Islet of Langerhans (tissue), 1 donor: ENCODE measurements at regions not wholly inside any gene's neighbourhood (a gene's known extent, or its start where the extent isn't known, plus 50 kb on each side); places are given as distances from the start of the nearest gene placed in this dataset.
"Not testable (repeated sequence)": the region's sequence is repeated elsewhere in the genome, so short reads cannot be mapped to it uniquely, and the experiment has no call there.

Source experiments
- FAIRE-seq: peaks from one replicate; lab custom pipeline; 2011; peaks lifted over from hg19 to GRCh38; lab: Jason Lieb, UNC

- FAIRE-seq: no peak
Measured at GRCh38 chr17:70323269-70323668, 153.9 kb downstream of the KCNJ2 start.

GRCh38 chr17:70324031-70324430, 154.7 kb downstream of the KCNJ2 start:
- no peak for FAIRE-seq

DNA sequence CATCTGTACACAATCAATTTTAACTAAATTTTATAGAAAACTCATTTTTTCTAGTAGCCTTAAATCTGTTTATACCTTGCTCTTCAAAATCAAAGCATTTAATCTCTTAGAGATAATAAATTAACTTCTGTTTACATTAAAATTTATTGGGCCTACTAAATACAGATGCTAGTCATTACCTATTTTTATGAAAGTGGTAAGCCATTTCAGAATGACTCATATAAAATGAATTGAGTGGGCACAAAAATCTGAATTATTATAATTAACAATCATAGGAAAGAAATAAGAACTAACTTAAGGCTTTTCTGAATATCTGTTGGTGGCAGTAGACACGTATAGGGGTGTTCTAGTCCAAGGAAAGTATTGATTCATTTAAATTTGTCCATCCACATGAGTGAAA, 157.9 kb downstream of the KCNJ2 start:
- peak; percentile 13 for FAIRE-seq

DNA sequence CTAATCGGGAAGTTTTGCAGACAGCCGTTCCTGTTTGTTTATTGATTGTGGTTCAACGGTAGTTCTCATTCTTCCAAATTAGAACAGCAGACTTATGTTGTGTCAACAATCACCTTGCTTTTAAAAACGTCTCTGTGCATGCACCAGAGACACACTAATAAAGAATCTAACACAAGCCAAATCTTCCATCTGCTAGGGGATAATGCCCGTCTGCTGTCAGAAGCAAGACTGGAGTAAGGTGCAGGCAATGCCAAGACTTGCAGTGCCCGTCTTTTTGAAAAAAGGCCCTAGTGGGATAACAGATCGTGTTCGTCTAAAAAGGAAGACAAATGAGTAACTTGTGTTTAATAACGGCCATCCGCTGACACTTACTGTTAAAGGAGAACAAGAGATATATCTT, 158.4 kb downstream of the KCNJ2 start:
- FAIRE-seq: no peak

- FAIRE-seq: no peak
Measured at GRCh38 chr17:70329721-70330120, 160.4 kb downstream of the KCNJ2 start.

DNA sequence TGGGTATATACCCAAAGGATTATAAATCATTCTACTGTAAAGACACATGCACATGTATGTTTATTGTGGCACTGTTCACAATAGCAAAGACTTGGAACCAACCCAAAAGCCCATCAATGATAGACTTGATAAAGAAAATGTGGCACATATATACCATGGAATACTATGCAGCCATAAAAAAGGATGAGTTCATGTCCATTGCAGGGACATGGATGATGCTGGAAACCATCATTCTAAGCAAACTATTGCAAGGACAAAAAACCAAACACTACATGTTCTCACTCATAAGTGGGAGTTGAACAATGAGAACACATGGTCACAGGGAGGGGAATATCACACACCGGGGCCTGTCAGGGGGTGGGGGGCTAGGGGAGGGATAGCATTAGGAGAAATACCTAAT, 161.7 kb downstream of the KCNJ2 start:
- not testable (repeated sequence) for FAIRE-seq

DNA sequence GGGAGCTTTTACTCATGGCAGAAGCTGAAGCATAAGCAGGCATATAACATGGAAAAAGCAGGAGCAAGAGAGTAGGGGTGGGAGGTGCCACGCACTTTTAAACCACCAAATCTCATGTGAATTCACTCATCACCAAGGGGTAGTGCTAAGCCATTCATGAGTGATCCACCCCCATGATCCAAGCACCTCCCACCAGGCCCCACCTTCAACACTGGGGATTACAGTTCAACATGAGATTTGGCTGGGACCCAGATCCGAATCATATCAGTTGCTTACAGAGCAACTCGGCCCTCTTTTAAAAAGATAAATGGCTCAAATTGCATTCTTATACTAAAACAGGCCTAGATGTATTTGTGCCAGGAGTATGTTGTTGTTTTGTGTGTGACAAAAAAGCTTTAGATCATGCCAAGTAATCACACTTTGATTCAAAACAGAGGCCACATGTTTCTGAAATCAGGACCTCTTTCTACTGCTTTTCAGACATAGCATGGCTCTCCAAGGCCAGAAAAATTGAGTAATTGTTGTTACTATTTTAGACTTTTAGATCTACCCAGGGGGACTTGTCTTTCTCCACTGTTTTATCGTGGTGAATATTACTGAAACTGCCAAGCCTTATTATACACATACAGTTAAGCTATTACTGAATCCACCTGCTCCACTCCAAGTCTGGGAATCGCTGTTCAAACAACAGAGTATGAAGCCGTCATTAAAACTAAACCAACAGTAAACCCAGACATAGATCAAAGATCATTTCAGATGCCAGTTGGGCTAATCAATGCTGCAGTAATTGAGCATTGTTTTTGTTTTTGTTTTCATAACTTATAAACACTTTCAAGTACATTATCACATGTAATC, 163.3 kb downstream of the KCNJ2 start:
- no peak for FAIRE-seq

DNA sequence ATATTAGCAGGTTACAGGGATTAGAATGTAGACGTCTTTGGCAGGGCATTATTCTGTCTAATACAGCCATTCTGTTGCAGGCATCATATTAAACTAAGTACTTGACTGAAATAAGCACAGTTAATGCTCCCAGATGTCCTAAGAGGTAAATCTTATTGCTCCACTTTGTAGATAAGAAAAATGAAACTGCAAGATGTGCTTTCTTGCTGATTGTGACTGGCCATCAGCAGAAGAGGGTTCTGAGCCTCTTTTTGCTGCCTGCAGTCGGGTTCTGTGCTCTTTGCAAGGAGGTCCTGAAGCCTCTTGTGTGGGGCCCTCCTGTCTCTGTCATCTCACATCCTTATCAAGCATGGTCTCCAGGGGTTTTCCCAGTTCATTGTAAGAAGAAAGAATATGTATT, 167.1 kb downstream of the KCNJ2 start:
- FAIRE-seq: no peak

DNA sequence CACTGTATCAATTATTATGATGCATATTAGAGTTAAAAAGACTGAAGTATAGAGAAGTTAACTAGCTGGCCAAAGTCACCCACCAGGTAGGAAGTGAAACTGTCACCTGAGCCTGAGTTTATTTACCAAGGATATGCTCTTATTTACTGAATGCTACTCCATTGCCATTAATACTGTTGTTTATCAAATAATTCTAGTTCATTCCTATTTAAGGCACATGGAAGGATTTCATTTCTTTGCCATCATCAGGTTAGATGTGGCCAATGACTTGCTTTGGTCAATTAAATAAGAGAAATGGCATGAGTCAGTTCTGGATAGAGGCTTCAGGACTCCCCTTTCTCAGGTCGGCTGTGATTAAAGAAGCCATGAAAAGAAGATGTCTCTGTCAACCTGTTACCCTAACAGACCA, 169.6 kb downstream of the KCNJ2 start:
- FAIRE-seq: no peak

- FAIRE-seq: no peak
Measured at GRCh38 chr17:70343114-70343513, 173.8 kb downstream of the KCNJ2 start.

DNA sequence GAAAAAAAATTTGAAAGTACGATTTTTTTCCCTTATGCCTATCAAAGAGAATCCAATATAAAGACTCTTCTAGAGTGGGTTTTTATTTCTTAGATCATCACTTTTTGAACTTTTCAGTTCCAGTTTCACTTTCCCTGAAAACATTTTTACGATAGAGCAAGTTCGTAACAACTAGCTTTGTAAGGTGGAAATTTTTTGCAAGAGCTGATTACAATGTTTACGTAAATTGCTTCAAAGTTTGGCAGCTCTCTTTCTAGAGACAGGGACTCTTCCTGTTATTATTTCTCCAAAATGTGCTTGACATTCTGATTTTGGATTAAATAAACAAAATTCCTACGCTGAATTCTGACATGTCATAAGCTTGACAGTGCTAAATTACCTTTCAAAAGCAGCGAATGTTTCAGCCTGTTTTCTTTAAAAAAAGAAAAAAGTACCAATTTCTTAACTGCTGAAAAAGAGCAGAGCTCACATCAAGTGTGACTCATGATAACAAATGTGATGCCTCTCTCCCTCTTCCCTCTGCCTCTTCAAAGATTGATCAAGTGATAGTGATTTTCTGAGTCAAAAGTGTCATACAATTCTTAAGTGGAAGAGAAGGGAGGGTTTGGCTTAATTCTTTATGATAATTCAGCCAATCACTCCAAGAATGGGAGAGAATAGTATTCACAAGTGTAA, 175.2 kb downstream of the KCNJ2 start:
- FAIRE-seq: peak; percentile 87

DNA sequence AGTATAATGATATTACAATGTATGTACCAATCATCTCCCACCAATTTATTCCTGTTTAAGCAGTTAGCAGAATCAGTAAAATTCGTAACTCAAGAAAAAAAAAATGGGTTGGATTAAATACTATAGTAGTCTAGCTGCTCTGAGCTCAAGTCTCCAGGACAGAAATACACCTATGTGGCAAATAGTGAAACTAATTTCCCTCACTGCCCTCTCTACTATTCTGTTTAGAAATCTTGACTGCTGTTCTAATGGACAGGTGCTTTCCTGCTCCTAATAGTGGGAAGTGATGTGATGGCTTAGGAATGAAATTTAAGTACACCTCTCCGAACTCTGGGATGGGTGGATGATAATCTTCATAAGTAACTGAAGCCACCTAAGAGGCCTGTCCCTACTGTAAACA, 175.7 kb downstream of the KCNJ2 start:
- no peak for FAIRE-seq

DNA sequence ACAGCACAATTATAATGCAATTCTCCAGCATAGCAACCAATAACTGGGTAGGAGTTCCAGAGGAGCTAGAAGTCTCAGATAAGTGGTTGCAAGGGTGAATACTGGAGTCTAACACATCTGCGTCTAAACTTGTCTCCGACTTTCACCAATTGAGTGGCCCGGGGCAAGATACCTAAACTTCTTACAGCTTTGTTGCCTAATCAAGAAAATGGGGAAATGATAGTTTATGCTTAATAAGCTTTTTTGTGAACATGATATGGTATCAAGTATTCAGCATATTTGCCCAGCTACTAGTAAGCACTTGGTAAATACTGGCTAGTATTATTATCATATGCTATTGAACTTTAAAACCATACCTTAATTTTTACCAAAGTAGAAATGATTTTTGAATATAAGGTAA, 183.5 kb downstream of the KCNJ2 start:
- no peak for FAIRE-seq

GRCh38 chr17:70353408-70354092, 184.2 kb downstream of the KCNJ2 start:
- FAIRE-seq: no peak

- FAIRE-seq: no peak
Measured at GRCh38 chr17:70355185-70355584, 185.9 kb downstream of the KCNJ2 start.

GRCh38 chr17:70357190-70357589, 187.9 kb downstream of the KCNJ2 start:
- FAIRE-seq: no peak

- FAIRE-seq: no peak
Measured at GRCh38 chr17:70365091-70365583, 195.8 kb downstream of the KCNJ2 start.

GRCh38 chr17:70366386-70366785, 197.1 kb downstream of the KCNJ2 start:
- no peak for FAIRE-seq

GRCh38 chr17:70368011-70368410, 198.7 kb downstream of the KCNJ2 start:
- FAIRE-seq: no peak

DNA sequence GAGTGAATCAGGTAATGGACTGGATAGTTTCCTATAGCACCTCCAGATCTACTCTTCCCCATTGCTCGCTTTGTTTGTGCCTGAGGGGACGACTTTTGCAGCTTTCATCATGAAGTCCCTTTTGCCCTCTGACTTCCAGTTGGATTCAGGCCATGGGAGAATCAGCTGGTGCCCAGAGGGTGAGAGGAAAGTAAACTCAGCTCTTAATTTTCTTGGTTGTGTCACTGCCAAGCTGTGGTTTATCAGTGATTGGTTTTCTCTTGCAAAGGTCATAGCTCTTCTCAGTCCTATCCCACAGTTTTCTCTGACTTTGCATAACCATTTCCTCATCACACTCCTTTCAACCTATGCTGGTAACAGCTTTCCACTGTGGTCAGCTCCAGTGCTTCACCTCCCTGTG, 200.1 kb downstream of the KCNJ2 start:
- FAIRE-seq: no peak

DNA sequence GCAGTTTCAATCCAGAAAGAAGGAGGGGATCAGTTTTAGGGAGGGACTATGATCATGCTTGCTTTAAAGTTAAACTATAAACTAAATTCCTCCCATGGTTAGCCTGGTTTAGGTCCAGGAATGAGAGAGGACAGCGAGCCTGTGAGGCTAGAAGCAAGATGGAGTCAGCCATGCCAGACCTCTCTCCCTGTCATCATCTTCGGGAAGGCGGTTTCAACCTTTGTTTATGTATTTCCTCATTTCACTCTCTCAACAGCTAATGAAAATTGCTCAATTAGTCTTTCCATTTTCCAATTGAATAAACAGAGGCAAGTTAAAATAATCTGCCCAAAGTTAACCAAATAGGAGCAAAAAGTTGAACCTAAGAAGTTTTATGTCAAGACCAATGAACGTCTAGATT, 201.5 kb downstream of the KCNJ2 start:
- FAIRE-seq: no peak

DNA sequence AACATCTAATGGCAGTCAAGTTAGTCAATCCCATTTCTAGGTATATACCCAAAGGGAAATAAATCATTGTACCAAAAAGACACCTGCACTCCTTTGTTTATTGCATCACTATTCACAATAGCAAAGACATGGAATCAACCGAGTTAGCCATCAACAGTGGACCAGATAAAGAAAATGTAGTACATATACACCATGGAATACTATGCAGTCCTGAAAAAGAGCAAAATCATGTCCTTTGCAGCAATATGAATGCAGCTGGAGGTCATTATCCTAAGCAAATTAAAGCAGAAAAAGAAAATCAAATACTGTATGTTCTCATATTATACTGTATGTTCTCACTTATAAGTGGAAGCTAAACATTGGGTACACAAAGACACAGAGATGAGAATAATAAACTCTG, 204.0 kb downstream of the KCNJ2 start:
- FAIRE-seq: no peak

DNA sequence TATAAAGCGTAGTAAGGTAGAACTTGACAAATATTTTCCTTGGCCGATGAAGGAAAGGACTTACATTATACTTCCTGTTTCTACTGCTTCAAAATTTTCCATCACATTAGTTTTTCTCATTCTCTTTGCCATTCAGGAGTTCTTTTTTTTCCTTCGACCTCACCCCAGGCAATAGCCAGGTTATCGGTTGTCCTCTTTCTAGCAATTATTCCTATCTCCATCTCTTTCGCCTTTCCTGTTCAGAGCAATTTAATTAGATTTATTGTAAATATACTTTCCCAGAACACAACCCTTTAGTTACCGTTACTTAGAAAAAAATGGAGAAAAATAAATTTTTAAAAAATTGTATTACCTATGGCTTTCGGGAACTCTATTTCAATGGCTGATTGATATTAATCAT, 205.2 kb downstream of the KCNJ2 start:
- no peak for FAIRE-seq
